ENCODE measurements at regions not wholly inside any gene's neighbourhood (a gene's known extent, or its start where the extent isn't known, plus 50 kb on each side); places are given as distances from the start of the nearest gene placed in this dataset.

- TF ChIP-seq CTCF (IDR thresholded peaks at IDR 0.05) (no peak), POLR2A (IDR thresholded peaks at IDR 0.05) (no peak), POLR2AphosphoS5 (IDR thresholded peaks at IDR 0.05) (no peak)
Observed at GRCh38 chr2:215529271-215529670, 93.4 kb upstream of the FN1 start.
